H1 (cell line): ENCODE measurements at regions not wholly inside any gene's neighbourhood (a gene's known extent, or its start where the extent isn't known, plus 50 kb on each side); places are given as distances from the start of the nearest gene placed in this dataset.

Source experiments
- CTCF ChIA-PET: fragments of 300-600 bp; sonication (Branson Sonifier 250); formaldehyde crosslinking; loops from one replicate; lab custom pipeline; 2021; ENCODE audit not compliant: partially characterized antibody; lab: Charles Lee
- POLR2A ChIA-PET: fragments of 300-600 bp; sonication (Branson Sonifier 250); formaldehyde crosslinking; loops from one replicate; lab custom pipeline; 2021; ENCODE audit warnings: inconsistent platforms; ENCODE audit not compliant: partially characterized antibody; lab: Charles Lee
- DNase-seq, 2 experiments: peaks; one replicate each; pipeline versions ENCODE4 v3.0.0 to v3.0.0-alpha.2; 2010 to 2022; ENCODE audit warnings: low spot score in 2 of 2, low read depth in 1 of 2, mixed read lengths in 1 of 2
- FAIRE-seq: peaks from 2 replicates; lab custom pipeline; 2011; peaks lifted over from hg19 to GRCh38; lab: Jason Lieb, UNC
- H2AFZ ChIP-seq: 2 replicates; pipeline ENCODE4 v1.8.1; 2012; ENCODE audit warnings: low read length, inconsistent platforms
- H2AK5ac ChIP-seq: 2 replicates; pipeline ENCODE4 v1.6.1; 2013; ENCODE audit warnings: low read depth, low read length
- H2BK120ac ChIP-seq: replicated peaks from 2 replicates; pipeline ENCODE3; 2013; ENCODE audit warnings: low read depth, low read length, inconsistent platforms
- H2BK12ac ChIP-seq: 2 replicates; pipeline ENCODE4 v1.6.1; 2013; ENCODE audit warnings: low read depth, low read length
- H2BK15ac ChIP-seq: 2 replicates; pipeline ENCODE4 v1.6.1; 2013; ENCODE audit warnings: low read length
- H2BK20ac ChIP-seq: 2 replicates; pipeline ENCODE4 v1.6.1; 2013; ENCODE audit warnings: low read length
- H2BK5ac ChIP-seq: 2 replicates; pipeline ENCODE4 v1.6.1; 2013; ENCODE audit warnings: low read depth, low read length
- H3K14ac ChIP-seq: 2 replicates; pipeline ENCODE4 v1.6.1; 2013; ENCODE audit warnings: inconsistent platforms; ENCODE audit not compliant: insufficient read length
- H3K18ac ChIP-seq: 2 replicates; pipeline ENCODE4 v1.6.1; 2013; ENCODE audit warnings: low read length; ENCODE audit errors: extremely low read depth
- H3K23ac ChIP-seq: 2 replicates; pipeline ENCODE4 v1.6.1; 2013; ENCODE audit warnings: inconsistent platforms; ENCODE audit not compliant: insufficient read length
- H3K23me2 ChIP-seq: 2 replicates; pipeline ENCODE4 v1.6.1; 2013; ENCODE audit warnings: low read depth, low read length
- H3K27ac ChIP-seq: 2 replicates; pipeline ENCODE4 v1.6.1; 2011; ENCODE audit warnings: low read depth, low read length, inconsistent platforms
- H3K27me3 ChIP-seq, 4 experiments: replicated peaks in 1 of 4; 1 replicate in 1 of 4; 2 replicates in 3 of 4; pipeline versions ENCODE4 v1.6.1 to v1.8.1; 2011 to 2013; ENCODE audit warnings: low read length in 3 of 4, mild to moderate bottlenecking in 3 of 4, inconsistent platforms in 2 of 4, mixed read lengths in 2 of 4, moderate library complexity in 1 of 4; ENCODE audit not compliant: control insufficient read depth in 3 of 4, insufficient read depth in 3 of 4; ENCODE audit errors: extremely low read depth in 1 of 4
- H3K36me3 ChIP-seq, 4 experiments: 2 replicates each; pipeline versions ENCODE4 v1.6.1 to v1.8.1; 2011 to 2013; ENCODE audit warnings: mild to moderate bottlenecking in 4 of 4, low read length in 3 of 4, moderate library complexity in 2 of 4, control low read depth in 1 of 4, inconsistent platforms in 1 of 4; ENCODE audit not compliant: insufficient read depth in 4 of 4, control insufficient read depth in 2 of 4
- H3K4ac ChIP-seq: replicated peaks from 2 replicates; pipeline ENCODE3; 2013; ENCODE audit warnings: low read length, low read depth, mixed read lengths, inconsistent platforms; ENCODE audit not compliant: insufficient read length
- H3K4me1 ChIP-seq, 4 experiments: replicated peaks in 1 of 4; 1 replicate in 1 of 4; 2 replicates in 3 of 4; pipeline versions ENCODE4 v1.6.1 to v1.8.1; 2011 to 2013; ENCODE audit warnings: low read length in 3 of 4, inconsistent platforms in 2 of 4, mixed read lengths in 1 of 4; ENCODE audit not compliant: insufficient read depth in 4 of 4, control insufficient read depth in 3 of 4
- H3K4me2 ChIP-seq, 2 experiments: 2 replicates each; pipeline versions ENCODE4 v1.6.1 to v1.8.1; 2011 to 2013; ENCODE audit warnings: low read depth in 2 of 2, low read length in 2 of 2, control low read depth in 1 of 2, inconsistent platforms in 1 of 2, mild to moderate bottlenecking in 1 of 2; ENCODE audit not compliant: insufficient read depth in 1 of 2
- H3K4me3 ChIP-seq, 4 experiments: fragments of 200-600, 300-600 bp in 1 of 4; sonication (generic), shearing (Covaris generic), sonication (Bioruptor Twin) in 1 of 4; 2 replicates each; pipeline versions ENCODE4 v1.5.1 to v1.8.1; 2011 to 2016; ENCODE audit warnings: low read length in 4 of 4, low read depth in 3 of 4, control low read depth in 2 of 4, inconsistent platforms in 2 of 4, mild to moderate bottlenecking in 2 of 4, mixed read lengths in 1 of 4, moderate library complexity in 1 of 4; ENCODE audit not compliant: insufficient read depth in 2 of 4; ENCODE audit errors: extremely low read depth in 1 of 4
- H3K56ac ChIP-seq: replicated peaks from 2 replicates; pipeline ENCODE3; 2013; ENCODE audit warnings: low read depth, mild to moderate bottlenecking, mixed read lengths, low read length, inconsistent platforms; ENCODE audit not compliant: insufficient read length
- H3K79me1 ChIP-seq: 2 replicates; pipeline ENCODE4 v1.6.1; 2013; ENCODE audit warnings: low read depth, low read length, control low read depth
- H3K79me2 ChIP-seq, 2 experiments: 2 replicates each; pipeline versions ENCODE4 v1.6.1 to v1.8.1; 2012 to 2013; ENCODE audit warnings: low read length in 2 of 2, mild to moderate bottlenecking in 2 of 2, inconsistent platforms in 1 of 2; ENCODE audit not compliant: insufficient read depth in 2 of 2, control insufficient read depth in 1 of 2
- H3K9ac ChIP-seq, 4 experiments: replicated peaks in 1 of 4; 1 replicate in 1 of 4; 2 replicates in 3 of 4; pipeline versions ENCODE4 v1.6.1 to v1.8.1; 2011 to 2013; ENCODE audit warnings: low read depth in 3 of 4, low read length in 3 of 4, control low read depth in 2 of 4, mild to moderate bottlenecking in 2 of 4, moderate library complexity in 2 of 4, inconsistent platforms in 1 of 4; ENCODE audit errors: extremely low read depth in 1 of 4
- H3K9me3 ChIP-seq, 2 experiments: 2 replicates each; pipeline versions ENCODE4 v1.6.1 to v1.8.1; 2012 to 2013; ENCODE audit warnings: mild to moderate bottlenecking in 2 of 2, moderate library complexity in 2 of 2, control low read depth in 1 of 2, inconsistent platforms in 1 of 2, low read depth in 1 of 2, low read length in 1 of 2, mixed read lengths in 1 of 2; ENCODE audit not compliant: insufficient read depth in 2 of 2
- H4K20me1 ChIP-seq, 2 experiments: replicated peaks in 1 of 2; 2 replicates each; pipeline versions ENCODE3 to v1.8.1; 2011 to 2013; ENCODE audit warnings: inconsistent platforms in 2 of 2, low read length in 2 of 2, mild to moderate bottlenecking in 1 of 2; ENCODE audit not compliant: insufficient read depth in 2 of 2, control insufficient read depth in 1 of 2
- H4K5ac ChIP-seq: 2 replicates; pipeline ENCODE4 v1.6.1; 2013; ENCODE audit warnings: low read length, low read depth, mixed read lengths, inconsistent platforms; ENCODE audit not compliant: insufficient read length
- H4K8ac ChIP-seq: 2 replicates; pipeline ENCODE4 v1.8.0; 2013; ENCODE audit warnings: mild to moderate bottlenecking, moderate library complexity, low read length, inconsistent platforms; ENCODE audit not compliant: insufficient read depth; ENCODE audit errors: extremely low read depth
- H4K91ac ChIP-seq: replicated peaks from 2 replicates; pipeline ENCODE3; 2013; ENCODE audit warnings: low read length, mixed read lengths, inconsistent platforms; ENCODE audit not compliant: insufficient read length
- CTCF ChIP-seq, 3 experiments: IDR thresholded peaks; 1 replicate in 2 of 3; 2 replicates in 1 of 3; pipeline versions ENCODE4 v1.5.1 to v1.6.1; 2011; ENCODE audit warnings: low read length in 3 of 3, mild to moderate bottlenecking in 3 of 3, inconsistent platforms in 2 of 3, low read depth in 1 of 3, moderate library complexity in 1 of 3; ENCODE audit not compliant: insufficient read depth in 1 of 3; ENCODE audit errors: control extremely low read depth in 1 of 3
- RAD21 ChIP-seq, 2 experiments: IDR thresholded peaks in 1 of 2; conservative IDR thresholded peaks in 1 of 2; 2 replicates each; pipeline ENCODE4 v1.6.1; 2011; ENCODE audit warnings: low read depth in 2 of 2, low read length in 2 of 2, improper control_type of control experiment in 1 of 2, inconsistent platforms in 1 of 2, mild to moderate bottlenecking in 1 of 2, moderate library complexity in 1 of 2
- TBP ChIP-seq: IDR thresholded peaks from 2 replicates; pipeline ENCODE4 v1.6.1; 2011; ENCODE audit warnings: low read depth, low read length, improper control_type of control experiment
- WGBS, 2 experiments: shearing (Covaris generic) in 1 of 2; methylation state at CpG; one replicate each; pipeline versions ENCODE4 v1.1.6 to v1.1.7; 2013 to 2015; ENCODE audit warnings: low lambda C conversion rate in 2 of 2, mixed read lengths in 2 of 2, inconsistent platforms in 1 of 2, low coverage in 1 of 2, missing lambda C conversion rate in 1 of 2; ENCODE audit not compliant: insufficient replicate concordance in 2 of 2, insufficient coverage in 1 of 2, insufficient read length in 1 of 2; ENCODE audit errors: extremely low coverage in 1 of 2, missing lambda C conversion rate in 1 of 2; 5-methylcytosine and 5-hydroxymethylcytosine counted together

GRCh38 chr6:169022079-169022478 is 231.6 kb downstream of the THBS2 start:
- CTCF ChIA-PET: interaction anchor here (0.6 to 1.0 kb wide), 2 partner anchors 34 to 65 kb away, joined by 3 read pairs; no protein-coding TSS in a partner anchor
- Histone ChIP-seq H3K27me3 (no peaks in the 10 kb centered on the region), H3K23ac (no peak overlapping the region), H4K8ac (no peak overlapping the region), H2BK12ac (no peak overlapping the region), H3K18ac (no peak overlapping the region), H3K27ac (no peak overlapping the region), H4K91ac (no peak overlapping the region), H3K4me3 (no peak overlapping the region), H2BK15ac (no peak overlapping the region)
- 87% methylated on average over 12 of the region's 12 CpGs; no CpG with 5 or more reads in 1 of the 2 experiments for WGBS, 2 experiments
- FAIRE-seq: no peak
- TF ChIP-seq RAD21 (IDR thresholded peaks at IDR 0.05 in 1 of 2, conservative IDR thresholded peaks at IDR 0.05 in 1 of 2; ENCODE audit: low read depth in 2 of 2, low read length in 2 of 2): peak; percentile 73 to 80
- no peak for TF ChIP-seq TBP
- TF ChIP-seq CTCF (IDR thresholded peaks at IDR 0.05; ENCODE audit: control extremely low read depth in 1 of 3, insufficient read depth in 1 of 3, low read depth in 1 of 3, low read length in 3 of 3): peak; percentile 52 to 69 (median 55)
- TF ChIP-seq, all 59 proteins: peak for 2
- Histone ChIP-seq H2AFZ (no peak overlapping the region), H3K14ac (no peak overlapping the region), H2BK5ac (no peak overlapping the region), H3K4me2 (no peak overlapping the region), H3K9ac (no peak overlapping the region), H2BK120ac (no peak overlapping the region), H4K20me1 (no peaks in the 10 kb centered on the region), H3K23me2 (no peaks in the 10 kb centered on the region), H3K9me3 (peaks cover 8 to 24% of the 10 kb centered on the region in 2 experiments), H3K4ac (no peak overlapping the region), H3K36me3 (peaks cover 0 to 6% (median 0%) of the 10 kb centered on the region in 4 experiments; a peak in 1 of 8 replicates), H3K79me2 (no peaks in the 10 kb centered on the region), H3K4me1 (no peaks in the 10 kb centered on the region), H3K79me1 (no peaks in the 10 kb centered on the region), H4K5ac (no peak overlapping the region), H2BK20ac (no peak overlapping the region), H3K56ac (no peak overlapping the region), H2AK5ac (no peak overlapping the region)
- no peak for DNase-seq
- POLR2A ChIA-PET: no interaction called here
